ENCODE measurements at regions not wholly inside any gene's neighbourhood (a gene's known extent, or its start where the extent isn't known, plus 50 kb on each side); places are given as distances from the start of the nearest gene placed in this dataset.

DNA sequence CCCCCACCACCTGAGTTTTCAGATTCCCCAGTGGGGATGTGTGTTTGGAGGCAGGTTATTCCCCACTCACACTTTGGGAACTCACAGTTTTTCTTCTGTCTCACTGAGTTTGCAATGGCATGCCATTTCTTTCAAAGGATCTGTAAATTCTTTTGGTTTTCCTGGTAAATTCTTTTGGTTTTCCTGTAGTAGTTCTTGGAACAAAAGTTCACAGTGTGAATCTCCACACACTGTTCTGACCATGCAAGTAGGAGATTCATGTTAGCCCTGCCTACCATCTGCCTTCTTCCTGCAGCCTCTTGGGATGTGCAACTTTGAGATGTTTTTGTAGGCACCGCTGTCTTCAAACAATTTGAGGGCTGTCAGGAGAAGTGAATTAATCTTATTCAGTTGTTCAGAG is 165.6 kb upstream of the OGFRL1 start:
- Histone ChIP-seq H3K9me3 (ENCODE audit: low read depth, low read length) (peaks cover 1% of the 10 kb centered on the region), H3K36me3 (ENCODE audit: insufficient read depth, low read length) (no peaks in the 10 kb centered on the region), H3K4me3 (ENCODE audit: insufficient read depth, low read length) (no peak overlapping the region), H3K27me3 (ENCODE audit: insufficient read depth, low read length) (no peaks in the 10 kb centered on the region), H3K4me1 (ENCODE audit: insufficient read depth, low read length) (peaks cover 5% of the 10 kb centered on the region), H2AFZ (ENCODE audit: low read length) (no peak overlapping the region), H4K20me1 (ENCODE audit: insufficient read depth, low read length) (no peaks in the 10 kb centered on the region), H3K4me2 (ENCODE audit: insufficient read depth, low read length) (no peak overlapping the region), H3K79me2 (ENCODE audit: insufficient read depth, low read length) (no peaks in the 10 kb centered on the region), H3K27ac (ENCODE audit: low read depth, low read length) (no peak overlapping the region)
- TF ChIP-seq, protein P1, sequence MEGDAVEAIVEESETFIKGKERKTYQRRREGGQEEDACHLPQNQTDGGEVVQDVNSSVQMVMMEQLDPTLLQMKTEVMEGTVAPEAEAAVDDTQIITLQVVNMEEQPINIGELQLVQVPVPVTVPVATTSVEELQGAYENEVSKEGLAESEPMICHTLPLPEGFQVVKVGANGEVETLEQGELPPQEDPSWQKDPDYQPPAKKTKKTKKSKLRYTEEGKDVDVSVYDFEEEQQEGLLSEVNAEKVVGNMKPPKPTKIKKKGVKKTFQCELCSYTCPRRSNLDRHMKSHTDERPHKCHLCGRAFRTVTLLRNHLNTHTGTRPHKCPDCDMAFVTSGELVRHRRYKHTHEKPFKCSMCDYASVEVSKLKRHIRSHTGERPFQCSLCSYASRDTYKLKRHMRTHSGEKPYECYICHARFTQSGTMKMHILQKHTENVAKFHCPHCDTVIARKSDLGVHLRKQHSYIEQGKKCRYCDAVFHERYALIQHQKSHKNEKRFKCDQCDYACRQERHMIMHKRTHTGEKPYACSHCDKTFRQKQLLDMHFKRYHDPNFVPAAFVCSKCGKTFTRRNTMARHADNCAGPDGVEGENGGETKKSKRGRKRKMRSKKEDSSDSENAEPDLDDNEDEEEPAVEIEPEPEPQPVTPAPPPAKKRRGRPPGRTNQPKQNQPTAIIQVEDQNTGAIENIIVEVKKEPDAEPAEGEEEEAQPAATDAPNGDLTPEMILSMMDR (IDR thresholded peaks at IDR 0.05; ENCODE audit: extremely low read depth, low read depth, low read length), result no peak
- no peak for DNase-seq (ENCODE audit: insufficient read length, low spot score, missing footprints)

DNA sequence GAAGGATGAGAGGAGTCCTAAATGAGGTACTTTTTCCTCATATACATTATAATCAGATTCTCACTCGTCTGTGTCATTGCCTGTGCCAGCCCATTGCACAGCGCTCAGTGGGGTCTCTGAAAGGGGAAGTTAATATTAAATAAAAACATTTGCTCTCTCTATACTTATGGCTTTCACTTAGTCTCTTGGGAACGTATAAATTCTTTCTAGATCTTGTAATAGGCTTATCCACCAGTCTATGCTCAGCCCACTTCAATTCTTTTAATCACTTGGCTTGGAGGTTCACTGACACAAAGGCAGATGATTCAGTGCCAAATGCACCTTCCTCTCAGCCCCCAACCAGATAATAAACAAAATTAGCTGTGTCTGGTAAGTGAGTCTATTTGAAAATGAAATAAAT is 164.3 kb upstream of the OGFRL1 start:
- DNase-seq (ENCODE audit: insufficient read length, low spot score, missing footprints), result peak; percentile 29
- Histone ChIP-seq H3K4me1 (ENCODE audit: insufficient read depth, low read length) (peaks cover 5% of the 10 kb centered on the region), H3K4me3 (ENCODE audit: insufficient read depth, low read length) (no peak overlapping the region), H3K27me3 (ENCODE audit: insufficient read depth, low read length) (no peaks in the 10 kb centered on the region), H3K4me2 (ENCODE audit: insufficient read depth, low read length) (peak overlapping the region; percentile 23), H2AFZ (ENCODE audit: low read length) (no peak overlapping the region), H3K79me2 (ENCODE audit: insufficient read depth, low read length) (no peaks in the 10 kb centered on the region), H3K9me3 (ENCODE audit: low read depth, low read length) (peaks cover 1% of the 10 kb centered on the region), H3K27ac (ENCODE audit: low read depth, low read length) (no peak overlapping the region), H4K20me1 (ENCODE audit: insufficient read depth, low read length) (no peaks in the 10 kb centered on the region), H3K36me3 (ENCODE audit: insufficient read depth, low read length) (no peaks in the 10 kb centered on the region)
- TF ChIP-seq, protein P1 (IDR thresholded peaks at IDR 0.05; ENCODE audit: extremely low read depth, low read depth, low read length), result no peak

DNA sequence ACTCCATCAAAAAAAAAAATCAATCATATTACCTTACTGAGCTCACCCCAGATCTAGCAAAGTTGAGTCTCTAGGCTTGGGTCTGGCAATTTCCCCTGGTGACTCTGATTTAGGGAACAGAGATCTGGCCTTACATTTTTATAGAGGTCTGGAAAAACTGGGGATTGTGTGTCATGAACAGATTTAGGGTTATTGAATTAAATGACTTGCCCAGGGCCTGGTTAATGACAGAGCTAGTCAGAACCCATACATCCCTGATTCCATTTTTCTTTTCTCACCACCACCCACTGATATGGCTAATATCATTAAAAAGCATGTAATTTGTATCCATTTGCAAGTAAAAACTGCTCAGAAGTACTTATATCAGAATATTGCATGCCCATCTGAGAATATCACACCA is 163.4 kb upstream of the OGFRL1 start:
- no peaks in the 10 kb centered on the region for H4K20me1 ChIP-seq (ENCODE audit: insufficient read depth, low read length)
- no peak overlapping the region for H3K4me3 ChIP-seq (ENCODE audit: insufficient read depth, low read length)
- H3K27me3 ChIP-seq (ENCODE audit: insufficient read depth, low read length), result no peaks in the 10 kb centered on the region
- TF ChIP-seq, protein P1 (IDR thresholded peaks at IDR 0.05; ENCODE audit: extremely low read depth, low read depth, low read length), result no peak
- H3K36me3 ChIP-seq (ENCODE audit: insufficient read depth, low read length), result no peaks in the 10 kb centered on the region
- peaks cover 5% of the 10 kb centered on the region for H3K4me1 ChIP-seq (ENCODE audit: insufficient read depth, low read length)
- no peak overlapping the region for H3K4me2 ChIP-seq (ENCODE audit: insufficient read depth, low read length)
- no peaks in the 10 kb centered on the region for H3K79me2 ChIP-seq (ENCODE audit: insufficient read depth, low read length)
- no peak for DNase-seq (ENCODE audit: insufficient read length, low spot score, missing footprints)
- peaks cover 1% of the 10 kb centered on the region for H3K9me3 ChIP-seq (ENCODE audit: low read depth, low read length)
- H3K27ac ChIP-seq (ENCODE audit: low read depth, low read length), result no peak overlapping the region
- no peak overlapping the region for H2AFZ ChIP-seq (ENCODE audit: low read length)

DNA sequence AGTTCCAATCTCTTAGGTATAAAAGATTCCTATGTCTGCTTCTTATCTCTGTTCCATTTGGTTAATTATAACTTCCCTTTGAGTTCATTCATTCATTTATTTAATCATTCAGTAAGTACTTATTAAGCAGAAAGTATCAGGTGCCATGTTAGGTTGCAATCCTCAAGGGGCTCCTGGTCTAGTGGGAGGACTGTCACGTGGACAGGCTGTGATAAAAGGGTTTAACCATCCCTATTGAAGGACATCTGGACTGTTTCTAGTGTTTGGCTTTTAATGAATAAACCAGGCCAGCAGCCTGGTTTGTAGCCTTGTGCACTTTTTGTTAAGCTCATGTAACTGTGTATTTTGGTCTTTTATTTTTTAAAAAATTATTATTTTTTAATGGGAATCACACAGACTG is 162.1 kb upstream of the OGFRL1 start:
- Histone ChIP-seq H3K4me3 (ENCODE audit: insufficient read depth, low read length) (no peak overlapping the region), H3K4me1 (ENCODE audit: insufficient read depth, low read length) (peaks cover 5% of the 10 kb centered on the region), H3K9me3 (ENCODE audit: low read depth, low read length) (peaks cover 1% of the 10 kb centered on the region), H3K36me3 (ENCODE audit: insufficient read depth, low read length) (no peaks in the 10 kb centered on the region), H3K79me2 (ENCODE audit: insufficient read depth, low read length) (no peaks in the 10 kb centered on the region), H3K27ac (ENCODE audit: low read depth, low read length) (no peak overlapping the region), H3K27me3 (ENCODE audit: insufficient read depth, low read length) (no peaks in the 10 kb centered on the region), H2AFZ (ENCODE audit: low read length) (no peak overlapping the region), H4K20me1 (ENCODE audit: insufficient read depth, low read length) (no peaks in the 10 kb centered on the region), H3K4me2 (ENCODE audit: insufficient read depth, low read length) (no peak overlapping the region)
- no peak for DNase-seq (ENCODE audit: insufficient read length, low spot score, missing footprints)
- TF ChIP-seq, protein P1 (IDR thresholded peaks at IDR 0.05; ENCODE audit: extremely low read depth, low read depth, low read length), result no peak
